AG04450 (cell line): ENCODE measurements at regions not wholly inside any gene's neighbourhood (a gene's known extent, or its start where the extent isn't known, plus 50 kb on each side); places are given as distances from the start of the nearest gene placed in this dataset.

Experiments
- CTCF ChIA-PET: fragments of 300-600, 350-600 bp; formaldehyde crosslinking; extraction: SDS; loops from one replicate; lab custom pipeline; 2022; ENCODE audit warnings: antibody characterized with exemption, inconsistent platforms; lab: Charles Lee
- POLR2A ChIA-PET: fragments of 350-600 bp; formaldehyde crosslinking; extraction: SDS; loops from one replicate; lab custom pipeline; 2021; ENCODE audit warnings: antibody characterized with exemption, inconsistent platforms; lab: Yijun Ruan, JAX
- DNase-seq: peaks from one replicate; pipeline ENCODE4 v3.0.0-alpha.2; 2011; ENCODE audit warnings: low read depth, low spot score
- H3K27ac ChIP-seq: one replicate; pipeline ENCODE4 v1.5.1; 2012; ENCODE audit warnings: low read depth, low read length, control low read depth
- H3K27me3 ChIP-seq: one replicate; pipeline ENCODE4 v1.6.0; 2012; ENCODE audit warnings: low read length; ENCODE audit not compliant: control insufficient read depth, insufficient read depth
- H3K4me3 ChIP-seq: 2 replicates; pipeline ENCODE4 v1.5.1; 2011; ENCODE audit warnings: mild to moderate bottlenecking, low read depth, low read length, control low read depth
- H3K9me3 ChIP-seq: 2 replicates; pipeline ENCODE4 v1.5.1; 2012; ENCODE audit warnings: low read length; ENCODE audit not compliant: control insufficient read depth, insufficient read depth
- CTCF ChIP-seq: IDR thresholded peaks from 2 replicates; pipeline ENCODE4 v1.5.1; 2011; ENCODE audit warnings: low read depth, low read length, control low read depth, inconsistent platforms

GRCh38 chr1:187460093-187460492 is 631.3 kb downstream of the PLA2G4A start:
- Histone ChIP-seq H3K27ac (no peak overlapping the region), H3K27me3 (no peaks in the 10 kb centered on the region), H3K4me3 (no peak overlapping the region), H3K9me3 (peaks cover 2% of the 10 kb centered on the region; the same call in 1 of the 2 replicates)
- ChIA-PET POLR2A (no interaction called here), CTCF (no interaction called here)
- DNase-seq: no peak
- TF ChIP-seq CTCF: no peak

- DNase-seq: no peak
- Histone ChIP-seq H3K27me3 (no peaks in the 10 kb centered on the region), H3K9me3 (peaks cover 8% of the 10 kb centered on the region; the same call in 1 of the 2 replicates), H3K4me3 (no peak overlapping the region), H3K27ac (no peak overlapping the region)
- TF ChIP-seq CTCF: no peak
- POLR2A ChIA-PET: no interaction called here
- CTCF ChIA-PET: interaction anchor here (1.6 kb wide), 1 partner anchor 11 kb away, joined by 4 read pairs; no protein-coding TSS in a partner anchor
These were observed 635.6 kb downstream of the PLA2G4A start for GRCh38 chr1:187464320-187464719.

- TF ChIP-seq CTCF: no peak
- Histone ChIP-seq H3K27me3 (no peaks in the 10 kb centered on the region), H3K9me3 (peaks cover 8% of the 10 kb centered on the region; the same call in 1 of the 2 replicates), H3K27ac (no peak overlapping the region), H3K4me3 (no peak overlapping the region)
- no peak for DNase-seq
- POLR2A ChIA-PET: no interaction called here
- CTCF ChIA-PET: no interaction called here
These were observed 636.7 kb downstream of the PLA2G4A start for GRCh38 chr1:187465441-187465840.

GRCh38 chr1:187469836-187470235 is 641.1 kb downstream of the PLA2G4A start:
- Histone ChIP-seq H3K4me3 (no peak overlapping the region), H3K27ac (no peak overlapping the region), H3K9me3 (peaks cover 8% of the 10 kb centered on the region; the same call in 1 of the 2 replicates), H3K27me3 (no peaks in the 10 kb centered on the region)
- POLR2A ChIA-PET: no interaction called here
- TF ChIP-seq CTCF: no peak
- CTCF ChIA-PET: no interaction called here
- no peak for DNase-seq

GRCh38 chr1:187471555-187471954 is 642.8 kb downstream of the PLA2G4A start:
- ChIA-PET CTCF (no interaction called here), POLR2A (no interaction called here)
- DNase-seq: no peak
- no peak for TF ChIP-seq CTCF
- Histone ChIP-seq H3K27me3 (no peaks in the 10 kb centered on the region), H3K4me3 (no peak overlapping the region), H3K9me3 (no peaks in the 10 kb centered on the region), H3K27ac (no peak overlapping the region)
